Adipocyte (in vitro differentiated cells): ENCODE measurements at regions not wholly inside any gene's neighbourhood (a gene's known extent, or its start where the extent isn't known, plus 50 kb on each side); places are given as distances from the start of the nearest gene placed in this dataset.
"Not testable (repeated sequence)": the region's sequence is repeated elsewhere in the genome, so short reads cannot be mapped to it uniquely, and the experiment has no call there.

Experiments
- DNase-seq: peaks from one replicate; pipeline ENCODE4 v3.0.0-alpha.2; 2015; ENCODE audit warnings: low read depth
- H3K27me3 ChIP-seq: replicated peaks from 2 replicates; pipeline ENCODE4 v1.7.0; 2013; ENCODE audit warnings: mild to moderate bottlenecking, low read length, moderate library complexity; ENCODE audit not compliant: control insufficient read depth, insufficient read depth
- H3K36me3 ChIP-seq: 2 replicates; pipeline ENCODE4 v1.7.0; 2013; ENCODE audit warnings: low read length, mild to moderate bottlenecking, moderate library complexity; ENCODE audit not compliant: control insufficient read depth, insufficient read depth, severe bottlenecking
- H3K4me1 ChIP-seq: 2 replicates; pipeline ENCODE4 v1.7.0; 2013; ENCODE audit warnings: mild to moderate bottlenecking, low read length, moderate library complexity; ENCODE audit not compliant: control insufficient read depth, insufficient read depth
- H3K4me3 ChIP-seq: 2 replicates; pipeline ENCODE4 v1.7.0; 2013; ENCODE audit warnings: mild to moderate bottlenecking, low read length, moderate library complexity
- H3K9ac ChIP-seq: 2 replicates; pipeline ENCODE4 v1.7.0; 2013; ENCODE audit warnings: mild to moderate bottlenecking, low read length, moderate library complexity
- H3K9me3 ChIP-seq: 2 replicates; pipeline ENCODE4 v1.7.0; 2013; ENCODE audit warnings: mild to moderate bottlenecking, low read length, moderate library complexity; ENCODE audit not compliant: control insufficient read depth

GRCh38 chr1:14263225-14263624 is 335.3 kb upstream of the KAZN start:
- H3K4me3 ChIP-seq: no peak overlapping the region
- H3K27me3 ChIP-seq: peaks cover 4% of the 10 kb centered on the region
- DNase-seq: no peak
- H3K9me3 ChIP-seq: no peaks in the 10 kb centered on the region
- no peaks in the 10 kb centered on the region for H3K36me3 ChIP-seq
- peaks cover 13% of the 10 kb centered on the region for H3K4me1 ChIP-seq
- H3K9ac ChIP-seq: no peak overlapping the region

- no peaks in the 10 kb centered on the region for H3K36me3 ChIP-seq
- H3K9ac ChIP-seq: no peak overlapping the region
- H3K4me1 ChIP-seq: peaks cover 11% of the 10 kb centered on the region
- no peaks in the 10 kb centered on the region for H3K9me3 ChIP-seq
- H3K27me3 ChIP-seq: peaks cover 4% of the 10 kb centered on the region
- no peak for DNase-seq
- H3K4me3 ChIP-seq: no peak overlapping the region
These were observed 334.8 kb upstream of the KAZN start for GRCh38 chr1:14263671-14264070.

GRCh38 chr1:14265495-14265894 is 333.0 kb upstream of the KAZN start:
- H3K9ac ChIP-seq: no peak overlapping the region
- H3K4me3 ChIP-seq: no peak overlapping the region
- H3K4me1 ChIP-seq: no peaks in the 10 kb centered on the region
- DNase-seq: no peak
- no peaks in the 10 kb centered on the region for H3K36me3 ChIP-seq
- H3K27me3 ChIP-seq: peaks cover 4% of the 10 kb centered on the region
- no peaks in the 10 kb centered on the region for H3K9me3 ChIP-seq

- DNase-seq: no peak
- H3K9me3 ChIP-seq: peaks cover 6% of the 10 kb centered on the region
- H3K4me3 ChIP-seq: no peak overlapping the region
- H3K9ac ChIP-seq: no peak overlapping the region
- H3K4me1 ChIP-seq: no peaks in the 10 kb centered on the region
- no peaks in the 10 kb centered on the region for H3K36me3 ChIP-seq
- H3K27me3 ChIP-seq: peaks cover 4% of the 10 kb centered on the region
These were observed 330.5 kb upstream of the KAZN start for GRCh38 chr1:14267991-14268390.

- Histone ChIP-seq H3K36me3 (no peaks in the 10 kb centered on the region), H3K9me3 (peaks cover 6% of the 10 kb centered on the region), H3K4me1 (no peaks in the 10 kb centered on the region), H3K4me3 (no peak overlapping the region), H3K9ac (no peak overlapping the region), H3K27me3 (no peaks in the 10 kb centered on the region)
- no peak for DNase-seq
These were observed 327.7 kb upstream of the KAZN start for GRCh38 chr1:14270821-14271220.

- H3K4me3 ChIP-seq: no peak overlapping the region
These were observed 324.7 kb upstream of the KAZN start for GRCh38 chr1:14273811-14274210.

GRCh38 chr1:14279891-14280290 is 318.6 kb upstream of the KAZN start:
- not testable (repeated sequence) for H3K27me3 ChIP-seq, H3K4me1 ChIP-seq, DNase-seq, H3K36me3 ChIP-seq, H3K4me3 ChIP-seq, H3K9me3 ChIP-seq, H3K9ac ChIP-seq

More at GRCh38 chr1:14273811-14274210, 324.7 kb upstream of the KAZN start:
- Histone ChIP-seq H3K4me1 (no peaks in the 10 kb centered on the region), H3K9me3 (peaks cover 6% of the 10 kb centered on the region), H3K9ac (no peak overlapping the region), H3K27me3 (no peaks in the 10 kb centered on the region), H3K36me3 (no peaks in the 10 kb centered on the region)
- no peak for DNase-seq

- H3K4me3 ChIP-seq: no peak overlapping the region
- H3K36me3 ChIP-seq: no peaks in the 10 kb centered on the region
- no peaks in the 10 kb centered on the region for H3K27me3 ChIP-seq
- no peaks in the 10 kb centered on the region for H3K4me1 ChIP-seq
- no peak for DNase-seq
- no peak overlapping the region for H3K9ac ChIP-seq
- H3K9me3 ChIP-seq: peaks cover 1% of the 10 kb centered on the region
These were observed 317.6 kb upstream of the KAZN start for GRCh38 chr1:14280909-14281308.

- H3K36me3 ChIP-seq: no peaks in the 10 kb centered on the region
- H3K9me3 ChIP-seq: peaks cover 6% of the 10 kb centered on the region
- no peak for DNase-seq
- no peaks in the 10 kb centered on the region for H3K27me3 ChIP-seq
- H3K4me1 ChIP-seq: no peaks in the 10 kb centered on the region
- no peak overlapping the region for H3K9ac ChIP-seq
- H3K4me3 ChIP-seq: no peak overlapping the region
These were observed 317.1 kb upstream of the KAZN start for GRCh38 chr1:14281412-14281811.

- no peak for DNase-seq
- H3K36me3 ChIP-seq: no peaks in the 10 kb centered on the region
- no peak overlapping the region for H3K4me3 ChIP-seq
These were observed 315.8 kb upstream of the KAZN start for GRCh38 chr1:14282707-14283106.

GRCh38 chr1:14285238-14285637 is 313.2 kb upstream of the KAZN start:
- Histone ChIP-seq H3K4me1 (no peaks in the 10 kb centered on the region), H3K27me3 (no peaks in the 10 kb centered on the region), H3K36me3 (no peaks in the 10 kb centered on the region), H3K4me3 (no peak overlapping the region), H3K9ac (no peak overlapping the region), H3K9me3 (peaks cover 7% of the 10 kb centered on the region)
- DNase-seq: no peak

More at GRCh38 chr1:14282707-14283106, 315.8 kb upstream of the KAZN start:
- Histone ChIP-seq H3K27me3 (no peaks in the 10 kb centered on the region), H3K9ac (no peak overlapping the region), H3K9me3 (peaks cover 7% of the 10 kb centered on the region), H3K4me1 (no peaks in the 10 kb centered on the region)

GRCh38 chr1:14291182-14291581 is 307.3 kb upstream of the KAZN start:
- DNase-seq: not testable (repeated sequence)

More at GRCh38 chr1:14291182-14291581, 307.3 kb upstream of the KAZN start:
- H3K9ac ChIP-seq, H3K36me3 ChIP-seq, H3K9me3 ChIP-seq, H3K27me3 ChIP-seq, H3K4me1 ChIP-seq, H3K4me3 ChIP-seq: not testable (repeated sequence)
